HCT116 (cell line): ENCODE measurements at regions not wholly inside any gene's neighbourhood (a gene's known extent, or its start where the extent isn't known, plus 50 kb on each side); places are given as distances from the start of the nearest gene placed in this dataset.

Experiments
- ATAC-seq: fragments of 200-7000 bp; cut with Tn5 transposase; 2 replicates; pipeline ENCODE4 v1.9.1; 2020; ENCODE audit warnings: mild to moderate bottlenecking, moderate library complexity
- BruUV-seq: library from RNA; stranded (reverse); fragments of 400-500 nt; replicated peaks from 2 replicates; lab custom pipeline; 2021; lab: Mats Ljungman, UMichigan
- CTCF ChIA-PET: fragments of 300-600 bp; sonication (Branson Sonifier 250); formaldehyde crosslinking; loops from one replicate; lab custom pipeline; 2021; ENCODE audit warnings: antibody characterized with exemption; lab: Charles Lee
- POLR2A ChIA-PET: fragments of 300-600, 350-600 bp; sonication (Branson Sonifier 250); formaldehyde crosslinking; loops from one replicate; lab custom pipeline; 2021; ENCODE audit warnings: antibody characterized with exemption; lab: Charles Lee
- RAD21 ChIA-PET, 2 experiments: fragments of 300-600 bp; sonication (Branson Sonifier 250); formaldehyde crosslinking; loops; one replicate each; lab custom pipeline; 2023; ENCODE audit warnings: low total read pairs in 2 of 2; ENCODE audit not compliant: uncharacterized antibody in 2 of 2, unreplicated experiment in 2 of 2, low non-redundant PET in 1 of 2; lab: Charles Lee
- DNase-seq: peaks from one replicate; pipeline ENCODE4 v3.0.0-alpha.2; 2010; ENCODE audit warnings: low read depth, low spot score
- H2AFZ ChIP-seq: fragments of 200-600 bp; shearing (Covaris generic), sonication (generic); 2 replicates; pipeline ENCODE4 v1.6.1; 2017; ENCODE audit warnings: low read depth, mixed run types, mixed read lengths, antibody characterized with exemption, low read length; ENCODE audit not compliant: poor library complexity, severe bottlenecking
- H3K27ac ChIP-seq: 2 replicates; pipeline ENCODE4 v1.5.1; 2012; ENCODE audit warnings: low read depth, low read length
- H3K27me3 ChIP-seq: fragments of 200-600 bp; sonication (generic); 2 replicates; pipeline ENCODE4 v1.6.1; 2016; ENCODE audit warnings: mixed run types, low read length, mixed read lengths; ENCODE audit not compliant: insufficient read depth
- H3K36me3 ChIP-seq, 2 experiments: fragments of 200-500 bp in 1 of 2; fragments of 200-600 bp in 1 of 2; sonication (Bioruptor generic) in 1 of 2; sonication (generic) in 1 of 2; 2 replicates each; pipeline versions ENCODE4 v1.5.1 to v1.6.1; 2014 to 2016; ENCODE audit warnings: low read length in 2 of 2, inconsistent platforms in 1 of 2, mixed read lengths in 1 of 2, mixed run types in 1 of 2; ENCODE audit not compliant: insufficient read depth in 2 of 2, control insufficient read depth in 1 of 2
- H3K4me1 ChIP-seq, 2 experiments: fragments of 200-600 bp in 1 of 2; sonication (generic) in 1 of 2; 2 replicates each; pipeline versions ENCODE4 v1.5.1 to v1.6.1; 2012 to 2017; ENCODE audit warnings: low read length in 2 of 2, inconsistent platforms in 1 of 2, mild to moderate bottlenecking in 1 of 2, mixed read lengths in 1 of 2, mixed run types in 1 of 2, moderate library complexity in 1 of 2; ENCODE audit not compliant: insufficient read depth in 2 of 2, control insufficient read depth in 1 of 2
- H3K4me2 ChIP-seq: fragments of 200-600 bp; sonication (generic); 2 replicates; pipeline ENCODE4 v1.6.1; 2017; ENCODE audit warnings: mixed run types, low read length, mixed read lengths
- H3K4me3 ChIP-seq, 2 experiments: fragments of 200-600 bp in 1 of 2; sonication (generic) in 1 of 2; replicated peaks in 1 of 2; 2 replicates each; pipeline ENCODE4 v1.5.1; 2011 to 2016; ENCODE audit warnings: low read length in 2 of 2, control low read depth in 1 of 2, low read depth in 1 of 2, mild to moderate bottlenecking in 1 of 2, mixed read lengths in 1 of 2, mixed run types in 1 of 2
- H3K79me2 ChIP-seq: fragments of 200-600 bp; sonication (generic); 2 replicates; pipeline ENCODE4 v1.6.1; 2017; ENCODE audit warnings: mild to moderate bottlenecking, mixed run types, low read length, moderate library complexity, mixed read lengths; ENCODE audit not compliant: insufficient read depth
- H3K9ac ChIP-seq: fragments of 200-600 bp; sonication (generic); 2 replicates; pipeline ENCODE4 v1.6.1; 2016; ENCODE audit warnings: low read length, mixed read lengths
- H3K9me2 ChIP-seq: fragments of 200-600 bp; sonication (generic), shearing (Covaris generic); 2 replicates; pipeline ENCODE4 v1.6.1; 2017; ENCODE audit warnings: mixed run types, mild to moderate bottlenecking, moderate library complexity; ENCODE audit not compliant: insufficient read depth
- H3K9me3 ChIP-seq, 2 experiments: fragments of 200-500 bp in 1 of 2; fragments of 200-600 bp in 1 of 2; sonication (Bioruptor generic) in 1 of 2; sonication (generic) in 1 of 2; 2 replicates each; pipeline ENCODE4 v1.6.1; 2014 to 2017; ENCODE audit warnings: low read length in 2 of 2, mixed read lengths in 2 of 2, inconsistent platforms in 1 of 2, low read depth in 1 of 2, mild to moderate bottlenecking in 1 of 2, mixed run types in 1 of 2, moderate library complexity in 1 of 2; ENCODE audit not compliant: control insufficient read depth in 1 of 2, insufficient read depth in 1 of 2
- H4K20me1 ChIP-seq: fragments of 200-600 bp; sonication (generic), shearing (Covaris generic); 2 replicates; pipeline ENCODE4 v1.6.1; 2017; ENCODE audit warnings: mixed run types, mild to moderate bottlenecking, moderate library complexity; ENCODE audit not compliant: insufficient read depth
- CBX3 ChIP-seq: IDR thresholded peaks from 2 replicates; pipeline ENCODE4 v1.6.1; 2012; ENCODE audit warnings: low read depth
- CTCF ChIP-seq, 3 experiments: fragments of 200-600 bp in 1 of 3; sonication (generic) in 1 of 3; IDR thresholded peaks in 2 of 3; conservative IDR thresholded peaks in 1 of 3; 2 replicates each; pipeline ENCODE4 v1.5.1; 2012 to 2017; ENCODE audit warnings: low read depth in 2 of 3, low read length in 2 of 3, antibody characterized with exemption in 1 of 3, borderline replicate concordance in 1 of 3, control low read depth in 1 of 3, mild to moderate bottlenecking in 1 of 3, mixed read lengths in 1 of 3, mixed run types in 1 of 3, moderate library complexity in 1 of 3; ENCODE audit not compliant: insufficient read depth in 1 of 3
- ELF1 ChIP-seq: IDR thresholded peaks from 2 replicates; pipeline ENCODE4 v1.6.1; 2012; ENCODE audit warnings: low read depth, borderline replicate concordance
- EZH2phosphoT487 ChIP-seq: fragments of 200-600 bp; IDR thresholded peaks from 2 replicates; pipeline ENCODE4 v1.6.1; 2018; ENCODE audit warnings: antibody characterized with exemption, borderline replicate concordance
- FOSL1 ChIP-seq: IDR thresholded peaks from 2 replicates; pipeline ENCODE4 v1.6.1; 2012; ENCODE audit warnings: low read depth
- POLR2A ChIP-seq: IDR thresholded peaks from 2 replicates; pipeline ENCODE4 v1.7.0; 2011; ENCODE audit warnings: borderline replicate concordance; ENCODE audit not compliant: insufficient read depth, insufficient read length; ENCODE audit errors: extremely low read depth
- RAD21 ChIP-seq: IDR thresholded peaks from 2 replicates; pipeline ENCODE4 v1.6.1; 2012; ENCODE audit warnings: low read depth, mild to moderate bottlenecking
- REST ChIP-seq: IDR thresholded peaks from 2 replicates; pipeline ENCODE4 v1.6.1; 2012; ENCODE audit warnings: low read depth
- SIN3A ChIP-seq: IDR thresholded peaks from 2 replicates; pipeline ENCODE4 v1.6.1; 2012; ENCODE audit warnings: low read depth
- SP1 ChIP-seq: IDR thresholded peaks from 2 replicates; pipeline ENCODE4 v1.6.1; 2012; ENCODE audit warnings: low read depth
- SRF ChIP-seq: IDR thresholded peaks from 2 replicates; pipeline ENCODE4 v1.6.1; 2012; ENCODE audit warnings: low read depth
- YY1 ChIP-seq: IDR thresholded peaks from 2 replicates; pipeline ENCODE4 v1.6.1; 2011; ENCODE audit warnings: low read length, low read depth, moderate library complexity, mild to moderate bottlenecking; ENCODE audit not compliant: insufficient replicate concordance; ENCODE audit errors: extremely low read depth
- ZBTB33 ChIP-seq: IDR thresholded peaks from 2 replicates; pipeline ENCODE4 v1.6.1; 2011; ENCODE audit warnings: mild to moderate bottlenecking, low read length, moderate library complexity; ENCODE audit not compliant: insufficient replicate concordance; ENCODE audit errors: extremely low read depth
- ZFX ChIP-seq: fragments of 450-650 bp; IDR thresholded peaks from 2 replicates; pipeline ENCODE4 v1.6.1; 2017
- intact Hi-C: fragments of 100-400 bp; cut with micrococcal nuclease; formaldehyde crosslinking; loops from 2 replicates; pipeline ENCODE4 v1.10.0; 2022
- TF ChIP-seq, protein P1 (sequence below): IDR thresholded peaks from 2 replicates; pipeline ENCODE4 v1.6.1; 2012

DNA sequence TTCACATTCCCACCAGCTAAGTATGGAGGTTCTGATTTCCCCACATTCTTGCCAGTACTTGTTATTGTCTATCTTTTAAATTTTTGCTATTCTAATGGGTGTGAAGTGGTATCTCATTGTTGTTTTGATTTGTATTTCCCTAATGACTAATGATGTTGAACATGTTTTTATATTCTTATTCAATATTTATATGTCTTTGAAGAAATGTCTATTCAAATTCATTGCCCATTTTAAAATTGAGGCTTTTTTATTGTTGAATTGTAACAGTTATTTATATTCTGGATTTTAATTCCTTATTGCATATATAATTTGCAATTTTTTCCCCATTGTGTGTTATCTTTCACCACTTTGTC, 255.3 kb downstream of the EDEM1 start:
- no peak overlapping the region for H2AFZ ChIP-seq
- intact Hi-C loops: no loop called here
- no peaks in the 10 kb centered on the region for H3K36me3 ChIP-seq
- POLR2A ChIA-PET: no interaction called here
- no peaks in the 10 kb centered on the region for H3K79me2 ChIP-seq
- CTCF ChIA-PET: no interaction called here
- no peaks in the 10 kb centered on the region for H3K9me3 ChIP-seq
- no peak overlapping the region for H3K4me2 ChIP-seq
- ATAC-seq (no peak), DNase-seq (no peak)
- no peak overlapping the region for H3K27ac ChIP-seq
- peaks cover 1% of the 10 kb centered on the region for H3K27me3 ChIP-seq
- H3K9me2 ChIP-seq: no peaks in the 10 kb centered on the region
- no TSS peak for BruUV-seq
- RAD21 ChIA-PET: no interaction called here
- H3K4me3 ChIP-seq: no peak overlapping the region
- no peak for TF ChIP-seq REST
- TF ChIP-seq ZFX: no peak
- TF ChIP-seq CBX3: no peak
- TF ChIP-seq RAD21: no peak
- TF ChIP-seq ZBTB33: no peak
- TF ChIP-seq ELF1: no peak
- no peak for TF ChIP-seq SRF
- no peak for TF ChIP-seq CTCF (IDR thresholded peaks at IDR 0.05 in 2 of 3, conservative IDR thresholded peaks at IDR 0.05 in 1 of 3; ENCODE audit: borderline replicate concordance in 1 of 3, insufficient read depth in 1 of 3, low read depth in 2 of 3, low read length in 2 of 3)
- TF ChIP-seq YY1: no peak
- TF ChIP-seq SIN3A: no peak
- no peak for TF ChIP-seq FOSL1
- TF ChIP-seq, protein P1, sequence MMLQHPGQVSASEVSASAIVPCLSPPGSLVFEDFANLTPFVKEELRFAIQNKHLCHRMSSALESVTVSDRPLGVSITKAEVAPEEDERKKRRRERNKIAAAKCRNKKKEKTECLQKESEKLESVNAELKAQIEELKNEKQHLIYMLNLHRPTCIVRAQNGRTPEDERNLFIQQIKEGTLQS: no peak
- TF ChIP-seq EZH2phosphoT487: no peak
- no peak for TF ChIP-seq SP1
- TF ChIP-seq POLR2A: no peak
- no peak overlapping the region for H3K9ac ChIP-seq
- no peaks in the 10 kb centered on the region for H4K20me1 ChIP-seq
- H3K4me1 ChIP-seq: no peaks in the 10 kb centered on the region
